GM12892 (cell line): ENCODE measurements at regions not wholly inside any gene's neighbourhood (a gene's known extent, or its start where the extent isn't known, plus 50 kb on each side); places are given as distances from the start of the nearest gene placed in this dataset.

Experiments
- POLR2A ChIP-seq: IDR thresholded peaks from 2 replicates; pipeline ENCODE4 v1.6.1; 2011; ENCODE audit warnings: low read depth, low read length, control low read depth
- POLR2AphosphoS5 ChIP-seq: IDR thresholded peaks from 2 replicates; pipeline ENCODE4 v1.6.1; 2011; ENCODE audit warnings: low read depth, low read length, control low read depth

DNA sequence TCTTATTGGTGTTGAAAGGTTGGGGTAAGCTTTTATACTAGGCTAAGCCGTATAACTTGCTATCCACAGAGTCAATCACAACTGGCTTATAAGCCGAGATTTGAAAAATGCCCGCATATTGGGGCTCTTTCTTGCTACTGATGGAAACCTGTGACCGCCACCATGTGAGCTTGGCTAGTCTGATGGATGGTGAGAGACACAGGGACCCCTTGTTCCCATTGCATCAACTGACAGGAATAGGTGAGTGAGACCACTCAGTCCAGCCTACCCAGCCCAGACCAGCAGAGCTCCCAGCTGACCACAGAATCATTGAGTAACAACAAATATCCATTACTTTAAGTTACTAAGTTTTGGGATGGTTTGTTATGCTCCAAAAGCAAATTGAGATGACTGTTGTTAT, 676.4 kb upstream of the HS6ST1 start:
- no peak for TF ChIP-seq POLR2AphosphoS5
- TF ChIP-seq POLR2A: no peak
